ENCODE measurements at regions not wholly inside any gene's neighbourhood (a gene's known extent, or its start where the extent isn't known, plus 50 kb on each side); places are given as distances from the start of the nearest gene placed in this dataset.
A peak's percentile ranks its signal among the peaks of the same experiment; 100 is the strongest.

GRCh38 chr6:41426438-41426851, 91.0 kb downstream of the NCR2 start:
- DNase-seq (ENCODE audit: low spot score in 2 of 2), result no peak
- intact Hi-C loops (cut with DNase I; ENCODE audit: low total_unique reads), result loop anchor here (10.0 kb wide), 1 partner anchor 248 kb away; no protein-coding TSS in a partner anchor
- no peak for TF ChIP-seq POLR2A (IDR thresholded peaks at IDR 0.05)
- TF ChIP-seq CTCF (IDR thresholded peaks at IDR 0.05), result no peak
- WGBS, 2 donors, result 33 to 55% methylated on average over 16 of the region's 16 CpGs
- H3K4me3 ChIP-seq (ENCODE audit: low read depth, poor library complexity, severe bottlenecking), result no peak overlapping the region

GRCh38 chr6:41426888-41427641, 91.7 kb downstream of the NCR2 start:
- 38 to 41% methylated on average over 29 to 30 of the region's 30 CpGs for whole genome bisulfite sequencing, 2 donors
- no peak for DNase-seq (ENCODE audit: low spot score in 2 of 2)
- TF ChIP-seq CTCF (IDR thresholded peaks at IDR 0.05) (no peak), POLR2A (IDR thresholded peaks at IDR 0.05) (no peak)
- H3K4me3 ChIP-seq (ENCODE audit: low read depth, poor library complexity, severe bottlenecking), result no peak overlapping the region
- intact Hi-C loops (cut with DNase I; ENCODE audit: low total_unique reads), result loop anchor here (10.0 kb wide), 1 partner anchor 248 kb away; no protein-coding TSS in a partner anchor

DNA sequence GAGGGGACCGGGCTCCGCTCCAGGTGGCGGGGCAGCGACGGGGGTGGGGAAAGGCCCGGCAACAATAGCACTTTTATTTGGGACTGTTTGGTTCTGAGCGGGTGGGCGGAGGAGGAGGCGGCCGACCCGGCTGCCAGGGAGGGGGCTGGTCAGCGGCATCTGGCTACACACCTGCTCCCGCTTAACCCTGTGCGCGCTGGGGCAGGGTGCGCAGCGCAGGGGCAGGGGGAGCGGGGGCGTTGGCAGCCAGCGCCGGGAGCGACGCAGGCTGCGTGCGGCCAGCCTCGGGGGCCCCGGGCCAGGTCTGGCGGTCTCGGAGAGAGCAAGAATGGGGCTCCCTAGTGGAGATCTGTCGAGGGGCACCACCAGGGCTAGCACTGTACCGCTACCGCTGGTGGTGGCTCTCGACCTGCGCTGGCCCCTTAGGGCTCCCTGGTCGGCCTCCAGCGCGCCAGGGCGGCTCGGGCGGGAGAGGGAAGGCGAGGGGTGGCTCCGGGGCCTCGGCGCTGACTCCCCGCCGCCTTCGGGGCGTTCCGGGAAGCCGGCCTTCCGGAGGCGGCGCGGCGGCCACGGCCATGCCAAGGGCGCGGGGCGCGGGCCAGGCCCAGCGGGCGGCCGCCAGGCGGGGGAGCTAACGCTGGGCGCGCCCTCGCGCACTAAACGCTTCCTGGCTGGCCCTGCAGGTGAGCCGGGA, 92.4 kb downstream of the NCR2 start:
- H3K4me3 ChIP-seq (ENCODE audit: low read depth, poor library complexity, severe bottlenecking), result no peak overlapping the region
- no peak for DNase-seq (ENCODE audit: low spot score in 2 of 2)
- 1 to 5% methylated on average over 3 to 43 of the region's 71 CpGs for WGBS, 2 donors
- intact Hi-C loops (cut with DNase I; ENCODE audit: low total_unique reads), result loop anchor here (10.0 kb wide), 1 partner anchor 247 kb away; no protein-coding TSS in a partner anchor
- no peak for TF ChIP-seq POLR2A (IDR thresholded peaks at IDR 0.05)
- no peak for TF ChIP-seq CTCF (IDR thresholded peaks at IDR 0.05)

DNA sequence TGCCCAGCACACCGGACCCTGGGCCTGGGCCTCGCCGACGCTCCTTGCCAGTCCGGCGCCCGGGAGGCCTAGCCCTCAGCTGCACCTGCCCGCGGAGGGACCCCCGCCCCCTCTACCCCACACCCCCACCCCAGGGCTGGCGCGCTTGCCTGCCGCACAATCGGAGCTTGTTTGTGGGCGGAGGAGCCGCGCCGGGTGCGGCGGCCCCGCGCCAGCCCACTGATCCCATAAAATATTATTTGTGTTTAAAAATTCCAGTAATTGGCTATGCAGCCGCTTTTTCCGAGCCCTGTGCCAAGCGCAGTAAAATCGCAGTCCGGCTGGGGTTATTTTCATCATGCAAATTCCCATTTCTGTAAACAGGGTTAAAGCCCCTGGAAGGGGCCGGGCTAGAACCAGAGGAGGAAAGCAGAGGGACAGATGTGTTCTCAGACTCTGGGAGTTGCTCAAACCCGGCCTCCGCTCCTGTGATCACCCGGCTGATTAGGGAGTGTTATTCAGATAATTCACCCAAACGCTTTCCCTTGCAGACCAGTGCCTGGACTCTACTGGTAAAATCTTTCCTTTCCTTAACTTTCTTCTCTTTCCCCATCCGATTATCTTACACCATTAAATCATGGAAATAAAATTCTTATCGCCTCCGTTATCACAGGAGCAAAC, 93.1 kb downstream of the NCR2 start:
- no peak overlapping the region for H3K4me3 ChIP-seq (ENCODE audit: low read depth, poor library complexity, severe bottlenecking)
- no peak for TF ChIP-seq CTCF (IDR thresholded peaks at IDR 0.05)
- TF ChIP-seq POLR2A (IDR thresholded peaks at IDR 0.05), result no peak
- intact Hi-C loops (cut with DNase I; ENCODE audit: low total_unique reads), result loop anchor here (10.0 kb wide), 1 partner anchor 246 kb away; no protein-coding TSS in a partner anchor
- peak in 1 of 2 donors; percentile 87 for DNase-seq (ENCODE audit: low spot score in 2 of 2)
- 4 to 6% methylated on average over 15 to 29 of the region's 35 CpGs for WGBS, 2 donors

DNA sequence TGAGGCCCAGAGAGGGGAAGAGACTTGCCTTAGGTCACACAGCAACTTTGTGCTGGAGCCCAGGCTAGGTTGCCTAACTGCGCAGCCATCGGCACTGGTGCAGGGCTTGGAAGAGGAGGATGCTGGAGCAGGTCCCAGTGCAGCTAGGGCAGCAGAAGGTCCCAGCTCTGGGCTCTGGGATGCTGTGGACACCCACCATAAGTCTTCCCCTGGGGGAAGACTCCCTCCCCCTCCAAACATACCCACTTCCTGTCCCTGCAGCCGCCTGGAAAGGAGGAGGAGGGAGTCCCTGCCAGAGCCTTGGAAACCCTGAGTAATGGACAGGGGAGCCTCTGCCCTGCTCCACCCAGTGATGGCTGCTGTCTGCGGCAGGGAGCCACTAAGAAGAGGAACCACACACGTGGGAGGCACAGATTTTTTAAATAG, 93.6 kb downstream of the NCR2 start:
- H3K4me3 ChIP-seq (ENCODE audit: low read depth, poor library complexity, severe bottlenecking), result no peak overlapping the region
- intact Hi-C loops (cut with DNase I; ENCODE audit: low total_unique reads), result loop anchor here (10.0 kb wide), 1 partner anchor 246 kb away; no protein-coding TSS in a partner anchor
- DNase-seq (ENCODE audit: low spot score in 2 of 2), result peak; percentile 61 to 88
- no peak for TF ChIP-seq CTCF (IDR thresholded peaks at IDR 0.05)
- no peak for TF ChIP-seq POLR2A (IDR thresholded peaks at IDR 0.05)
- WGBS, 2 donors, result 3 to 14% methylated on average over 5 of the region's 5 CpGs
